GM23338 (cell line): ENCODE measurements at regions not wholly inside any gene's neighbourhood (a gene's known extent, or its start where the extent isn't known, plus 50 kb on each side); places are given as distances from the start of the nearest gene placed in this dataset.

ENCODE experiments used
- ATAC-seq: fragments of 200-7000 bp; cut with Tn5 transposase; 3 replicates; pipeline ENCODE4 v1.9.1; 2020
- DNase-seq: peaks from one replicate; pipeline ENCODE4 v3.0.0-alpha.2; 2015; ENCODE audit warnings: low spot score
- H2AFZ ChIP-seq: fragments of 200-600 bp; sonication (generic); 2 replicates; pipeline ENCODE4 v1.8.0; 2016; ENCODE audit warnings: antibody characterized with exemption, mild to moderate bottlenecking, moderate library complexity
- H3F3A ChIP-seq: fragments of 200-600 bp; sonication (generic); replicated peaks from 2 replicates; pipeline ENCODE4 v1.8.0; 2017; ENCODE audit warnings: antibody characterized with exemption, mixed run types, low read depth
- H3K27ac ChIP-seq: fragments of 200-600 bp; sonication (generic); 2 replicates; pipeline ENCODE4 v1.6.1; 2016; ENCODE audit warnings: low read depth
- H3K27me3 ChIP-seq: fragments of 200-600 bp; sonication (generic); 2 replicates; pipeline ENCODE4 v1.8.0; 2016; ENCODE audit warnings: mild to moderate bottlenecking, mixed run types, moderate library complexity; ENCODE audit not compliant: insufficient read depth
- H3K36me3 ChIP-seq: fragments of 200-600 bp; sonication (generic); 2 replicates; pipeline ENCODE4 v1.8.0; 2016; ENCODE audit warnings: mild to moderate bottlenecking; ENCODE audit not compliant: insufficient read depth
- H3K4me1 ChIP-seq: fragments of 200-600 bp; sonication (generic); 2 replicates; pipeline ENCODE4 v1.8.0; 2016; ENCODE audit warnings: mild to moderate bottlenecking, moderate library complexity; ENCODE audit not compliant: insufficient read depth
- H3K4me2 ChIP-seq: fragments of 200-600 bp; sonication (generic); 2 replicates; pipeline ENCODE4 v1.7.1; 2017; ENCODE audit warnings: mixed run types
- H3K4me3 ChIP-seq: fragments of 200-600 bp; sonication (generic); 2 replicates; pipeline ENCODE4 v1.6.1; 2016; ENCODE audit warnings: mixed run types
- H3K79me2 ChIP-seq: fragments of 200-600 bp; sonication (generic); replicated peaks from 2 replicates; pipeline ENCODE4 v1.8.0; 2017; ENCODE audit warnings: mild to moderate bottlenecking; ENCODE audit not compliant: insufficient read depth
- H3K9me2 ChIP-seq: fragments of 200-600 bp; sonication (generic); 2 replicates; pipeline ENCODE4 v1.8.0; 2017; ENCODE audit not compliant: insufficient read depth
- H4K20me1 ChIP-seq: fragments of 200-600 bp; sonication (generic); replicated peaks from 2 replicates; pipeline ENCODE4 v1.8.0; 2017; ENCODE audit warnings: mild to moderate bottlenecking; ENCODE audit not compliant: insufficient read depth
- H3K27ac Mint-ChIP-seq: 2 replicates; pipeline ENCODE4 v1.8.0; 2020; ENCODE audit warnings: inconsistent platforms, mild to moderate bottlenecking, moderate library complexity, mixed read lengths
- H3K27me3 Mint-ChIP-seq: 3 replicates; pipeline ENCODE4 v1.8.0; 2022; ENCODE audit warnings: low read depth, mild to moderate bottlenecking, moderate library complexity, mixed read lengths, inconsistent platforms; ENCODE audit not compliant: insufficient read depth, poor library complexity
- H3K36me3 Mint-ChIP-seq: 3 replicates; pipeline ENCODE4 v1.8.0; 2021; ENCODE audit warnings: low read depth, mild to moderate bottlenecking, inconsistent platforms, moderate library complexity, mixed read lengths
- H3K4me1 Mint-ChIP-seq: 3 replicates; pipeline ENCODE4 v1.8.0; 2020; ENCODE audit warnings: mild to moderate bottlenecking, inconsistent platforms, mixed read lengths
- H3K4me3 Mint-ChIP-seq: 3 replicates; pipeline ENCODE4 v1.8.0; 2021; ENCODE audit warnings: moderate library complexity, mild to moderate bottlenecking, inconsistent platforms, mixed read lengths
- H3K9me3 Mint-ChIP-seq: 3 replicates; pipeline ENCODE4 v1.8.0; 2020; ENCODE audit warnings: moderate library complexity, mild to moderate bottlenecking, inconsistent platforms, mixed read lengths
- CREB1 ChIP-seq: fragments of 250-450 bp; sonication (Bioruptor Pico); IDR thresholded peaks from 2 replicates; pipeline ENCODE4 v1.5.0; 2020; ENCODE audit warnings: low read depth, mild to moderate bottlenecking, moderate library complexity
- ETS1 ChIP-seq: IDR thresholded peaks from 2 replicates; pipeline ENCODE4 v1.6.1; 2016; ENCODE audit warnings: antibody characterized with exemption
- EZH2 ChIP-seq: fragments of 200-600 bp; sonication (generic); IDR thresholded peaks from one replicate; pipeline ENCODE4 v1.8.0; 2017; ENCODE audit warnings: antibody characterized with exemption, mild to moderate bottlenecking, low read depth; ENCODE audit not compliant: unreplicated experiment
- EZH2phosphoT487 ChIP-seq: fragments of 200-600 bp; sonication (generic); IDR thresholded peaks from one replicate; pipeline ENCODE4 v1.8.1; 2018; ENCODE audit warnings: antibody characterized with exemption; ENCODE audit not compliant: unreplicated experiment
- JUNB ChIP-seq: IDR thresholded peaks from one replicate; pipeline ENCODE4 v1.6.1; 2016; ENCODE audit warnings: antibody characterized with exemption; ENCODE audit not compliant: unreplicated experiment
- NANOG ChIP-seq: IDR thresholded peaks from 2 replicates; pipeline ENCODE4 v1.6.1; 2016; ENCODE audit warnings: antibody characterized with exemption, borderline replicate concordance
- POLR2AphosphoS5 ChIP-seq: IDR thresholded peaks from 2 replicates; pipeline ENCODE4 v1.6.1; 2016; ENCODE audit warnings: antibody characterized with exemption, low read depth
- REST ChIP-seq: IDR thresholded peaks from one replicate; pipeline ENCODE4 v1.6.1; 2018; ENCODE audit warnings: antibody characterized with exemption; ENCODE audit not compliant: unreplicated experiment
- STAT1 ChIP-seq: IDR thresholded peaks from one replicate; pipeline ENCODE4 v1.6.1; 2016; ENCODE audit warnings: antibody characterized with exemption; ENCODE audit not compliant: unreplicated experiment
- ZNF114 ChIP-seq: fragments of 250-450 bp; sonication (Bioruptor Pico); IDR thresholded peaks from 2 replicates; pipeline ENCODE4 v1.5.0; 2020; ENCODE audit warnings: mild to moderate bottlenecking, moderate library complexity
- ZNF331 ChIP-seq: fragments of 250-450 bp; sonication (Bioruptor Pico); IDR thresholded peaks from 2 replicates; pipeline ENCODE4 v1.5.0; 2020; ENCODE audit warnings: low read depth, mild to moderate bottlenecking, moderate library complexity
- TF ChIP-seq, protein P1 (sequence below), 2 experiments: fragments of 200-600 bp in 1 of 2; sonication (generic) in 1 of 2; conservative IDR thresholded peaks; 2 replicates each; pipeline versions ENCODE4 v1.5.1 to v1.6.1; 2016 to 2017; ENCODE audit warnings: antibody characterized with exemption in 2 of 2, low read depth in 2 of 2, mild to moderate bottlenecking in 2 of 2, moderate library complexity in 1 of 2
- TF ChIP-seq, protein P2 (sequence below): fragments of 250-450 bp; sonication (Bioruptor Pico); IDR thresholded peaks from 2 replicates; pipeline ENCODE4 v1.5.0; 2020; ENCODE audit warnings: mild to moderate bottlenecking, moderate library complexity

DNA sequence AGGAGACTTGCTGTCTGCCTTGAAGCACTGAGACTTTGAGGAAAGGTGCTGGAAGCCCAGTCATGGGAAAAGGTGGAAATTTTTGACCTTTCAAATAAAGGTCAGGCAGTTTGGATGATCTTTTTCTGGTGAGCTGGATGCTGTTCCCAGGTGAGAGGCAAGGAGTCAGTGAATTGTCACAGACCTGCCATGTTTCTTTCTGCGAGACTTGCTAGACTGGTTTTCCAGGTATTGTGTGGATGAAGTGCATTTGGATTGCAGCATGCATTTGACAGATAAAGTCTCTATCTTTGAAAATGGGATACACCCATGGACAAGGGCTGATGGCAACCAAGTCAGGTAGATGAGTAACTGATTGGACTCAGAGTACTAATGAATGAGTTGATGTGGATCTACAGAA is 65.7 kb upstream of the NHLH2 start:
- Histone ChIP-seq H4K20me1 (no peaks in the 10 kb centered on the region), H3K4me1 (peaks cover 4% of the 10 kb centered on the region; the same call in 1 of the 2 replicates), H3K27me3 (no peaks in the 10 kb centered on the region), H3K9me2 (no peaks in the 10 kb centered on the region), H3F3A (no peaks in the 10 kb centered on the region), H3K79me2 (no peaks in the 10 kb centered on the region), H3K27ac (no peak overlapping the region), H2AFZ (peak overlapping the region; percentile 48; the same call in 1 of the 2 replicates), H3K4me2 (no peak overlapping the region), H3K36me3 (no peaks in the 10 kb centered on the region), H3K4me3 (no peak overlapping the region)
- ATAC-seq (no peak), DNase-seq (no peak)
- Mint-ChIP-seq H3K27me3 (no peaks in the 10 kb centered on the region), H3K36me3 (no peaks in the 10 kb centered on the region), H3K27ac (no peak overlapping the region), H3K4me1 (peaks cover 22% of the 10 kb centered on the region; the same call in 2 of the 3 replicates), H3K4me3 (no peak overlapping the region), H3K9me3 (no peaks in the 10 kb centered on the region)
- TF ChIP-seq, protein P1, sequence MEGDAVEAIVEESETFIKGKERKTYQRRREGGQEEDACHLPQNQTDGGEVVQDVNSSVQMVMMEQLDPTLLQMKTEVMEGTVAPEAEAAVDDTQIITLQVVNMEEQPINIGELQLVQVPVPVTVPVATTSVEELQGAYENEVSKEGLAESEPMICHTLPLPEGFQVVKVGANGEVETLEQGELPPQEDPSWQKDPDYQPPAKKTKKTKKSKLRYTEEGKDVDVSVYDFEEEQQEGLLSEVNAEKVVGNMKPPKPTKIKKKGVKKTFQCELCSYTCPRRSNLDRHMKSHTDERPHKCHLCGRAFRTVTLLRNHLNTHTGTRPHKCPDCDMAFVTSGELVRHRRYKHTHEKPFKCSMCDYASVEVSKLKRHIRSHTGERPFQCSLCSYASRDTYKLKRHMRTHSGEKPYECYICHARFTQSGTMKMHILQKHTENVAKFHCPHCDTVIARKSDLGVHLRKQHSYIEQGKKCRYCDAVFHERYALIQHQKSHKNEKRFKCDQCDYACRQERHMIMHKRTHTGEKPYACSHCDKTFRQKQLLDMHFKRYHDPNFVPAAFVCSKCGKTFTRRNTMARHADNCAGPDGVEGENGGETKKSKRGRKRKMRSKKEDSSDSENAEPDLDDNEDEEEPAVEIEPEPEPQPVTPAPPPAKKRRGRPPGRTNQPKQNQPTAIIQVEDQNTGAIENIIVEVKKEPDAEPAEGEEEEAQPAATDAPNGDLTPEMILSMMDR (conservative IDR thresholded peaks at IDR 0.05; ENCODE audit: low read depth in 2 of 2): no peak
- TF ChIP-seq EZH2phosphoT487 (no peak), STAT1 (no peak), NANOG (no peak), ETS1 (no peak), REST (no peak), ZNF331 (CRISPR knock-in tag) (no peak), EZH2 (no peak), CREB1 (CRISPR knock-in tag) (no peak), POLR2AphosphoS5 (no peak), ZNF114 (no peak), JUNB (no peak)
- TF ChIP-seq, protein P2, sequence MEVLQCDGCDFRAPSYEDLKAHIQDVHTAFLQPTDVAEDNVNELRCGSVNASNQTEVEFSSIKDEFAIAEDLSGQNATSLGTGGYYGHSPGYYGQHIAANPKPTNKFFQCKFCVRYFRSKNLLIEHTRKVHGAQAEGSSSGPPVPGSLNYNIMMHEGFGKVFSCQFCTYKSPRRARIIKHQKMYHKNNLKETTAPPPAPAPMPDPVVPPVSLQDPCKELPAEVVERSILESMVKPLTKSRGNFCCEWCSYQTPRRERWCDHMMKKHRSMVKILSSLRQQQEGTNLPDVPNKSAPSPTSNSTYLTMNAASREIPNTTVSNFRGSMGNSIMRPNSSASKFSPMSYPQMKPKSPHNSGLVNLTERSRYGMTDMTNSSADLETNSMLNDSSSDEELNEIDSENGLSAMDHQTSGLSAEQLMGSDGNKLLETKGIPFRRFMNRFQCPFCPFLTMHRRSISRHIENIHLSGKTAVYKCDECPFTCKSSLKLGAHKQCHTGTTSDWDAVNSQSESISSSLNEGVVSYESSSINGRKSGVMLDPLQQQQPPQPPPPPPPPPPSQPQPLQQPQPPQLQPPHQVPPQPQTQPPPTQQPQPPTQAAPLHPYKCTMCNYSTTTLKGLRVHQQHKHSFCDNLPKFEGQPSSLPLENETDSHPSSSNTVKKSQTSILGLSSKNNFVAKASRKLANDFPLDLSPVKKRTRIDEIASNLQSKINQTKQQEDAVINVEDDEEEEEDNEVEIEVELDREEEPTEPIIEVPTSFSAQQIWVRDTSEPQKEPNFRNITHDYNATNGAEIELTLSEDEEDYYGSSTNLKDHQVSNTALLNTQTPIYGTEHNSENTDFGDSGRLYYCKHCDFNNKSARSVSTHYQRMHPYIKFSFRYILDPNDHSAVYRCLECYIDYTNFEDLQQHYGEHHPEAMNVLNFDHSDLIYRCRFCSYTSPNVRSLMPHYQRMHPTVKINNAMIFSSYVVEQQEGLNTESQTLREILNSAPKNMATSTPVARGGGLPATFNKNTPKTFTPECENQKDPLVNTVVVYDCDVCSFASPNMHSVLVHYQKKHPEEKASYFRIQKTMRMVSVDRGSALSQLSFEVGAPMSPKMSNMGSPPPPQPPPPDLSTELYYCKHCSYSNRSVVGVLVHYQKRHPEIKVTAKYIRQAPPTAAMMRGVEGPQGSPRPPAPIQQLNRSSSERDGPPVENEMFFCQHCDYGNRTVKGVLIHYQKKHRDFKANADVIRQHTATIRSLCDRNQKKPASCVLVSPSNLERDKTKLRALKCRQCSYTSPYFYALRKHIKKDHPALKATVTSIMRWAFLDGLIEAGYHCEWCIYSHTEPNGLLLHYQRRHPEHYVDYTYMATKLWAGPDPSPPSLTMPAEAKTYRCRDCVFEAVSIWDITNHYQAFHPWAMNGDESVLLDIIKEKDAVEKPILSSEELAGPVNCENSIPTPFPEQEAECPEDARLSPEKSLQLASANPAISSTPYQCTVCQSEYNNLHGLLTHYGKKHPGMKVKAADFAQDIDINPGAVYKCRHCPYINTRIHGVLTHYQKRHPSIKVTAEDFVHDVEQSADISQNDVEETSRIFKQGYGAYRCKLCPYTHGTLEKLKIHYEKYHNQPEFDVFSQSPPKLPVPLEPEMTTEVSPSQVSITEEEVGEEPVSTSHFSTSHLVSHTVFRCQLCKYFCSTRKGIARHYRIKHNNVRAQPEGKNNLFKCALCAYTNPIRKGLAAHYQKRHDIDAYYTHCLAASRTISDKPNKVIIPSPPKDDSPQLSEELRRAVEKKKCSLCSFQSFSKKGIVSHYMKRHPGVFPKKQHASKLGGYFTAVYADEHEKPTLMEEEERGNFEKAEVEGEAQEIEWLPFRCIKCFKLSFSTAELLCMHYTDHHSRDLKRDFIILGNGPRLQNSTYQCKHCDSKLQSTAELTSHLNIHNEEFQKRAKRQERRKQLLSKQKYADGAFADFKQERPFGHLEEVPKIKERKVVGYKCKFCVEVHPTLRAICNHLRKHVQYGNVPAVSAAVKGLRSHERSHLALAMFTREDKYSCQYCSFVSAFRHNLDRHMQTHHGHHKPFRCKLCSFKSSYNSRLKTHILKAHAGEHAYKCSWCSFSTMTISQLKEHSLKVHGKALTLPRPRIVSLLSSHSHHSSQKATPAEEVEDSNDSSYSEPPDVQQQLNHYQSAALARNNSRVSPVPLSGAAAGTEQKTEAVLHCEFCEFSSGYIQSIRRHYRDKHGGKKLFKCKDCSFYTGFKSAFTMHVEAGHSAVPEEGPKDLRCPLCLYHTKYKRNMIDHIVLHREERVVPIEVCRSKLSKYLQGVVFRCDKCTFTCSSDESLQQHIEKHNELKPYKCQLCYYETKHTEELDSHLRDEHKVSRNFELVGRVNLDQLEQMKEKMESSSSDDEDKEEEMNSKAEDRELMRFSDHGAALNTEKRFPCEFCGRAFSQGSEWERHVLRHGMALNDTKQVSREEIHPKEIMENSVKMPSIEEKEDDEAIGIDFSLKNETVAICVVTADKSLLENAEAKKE: no peak
